HFFc6 (cell line): ENCODE measurements at regions not wholly inside any gene's neighbourhood (a gene's known extent, or its start where the extent isn't known, plus 50 kb on each side); places are given as distances from the start of the nearest gene placed in this dataset.

Source experiments
- DNase-seq: peaks from one replicate; pipeline ENCODE4 v3.0.0-alpha.2; 2018
- H3K27ac Mint-ChIP-seq: 2 replicates; pipeline ENCODE4 v1.8.0; 2020; ENCODE audit warnings: mild to moderate bottlenecking, mixed read lengths
- H3K27me3 Mint-ChIP-seq: 2 replicates; pipeline ENCODE4 v1.8.0; 2021; ENCODE audit warnings: mild to moderate bottlenecking, moderate library complexity, mixed read lengths; ENCODE audit not compliant: insufficient read depth
- H3K36me3 Mint-ChIP-seq: 2 replicates; pipeline ENCODE4 v1.8.0; 2021; ENCODE audit warnings: low read depth, mixed read lengths
- H3K4me1 Mint-ChIP-seq: 2 replicates; pipeline ENCODE4 v1.8.0; 2020; ENCODE audit warnings: low read depth, mixed read lengths
- H3K4me3 Mint-ChIP-seq: 2 replicates; pipeline ENCODE4 v1.8.0; 2020; ENCODE audit warnings: mild to moderate bottlenecking, moderate library complexity, mixed read lengths
- H3K9me3 Mint-ChIP-seq: 2 replicates; pipeline ENCODE4 v1.8.0; 2020; ENCODE audit warnings: mild to moderate bottlenecking, mixed read lengths
- TF ChIP-seq, protein P1 (sequence below): fragments of 200-600 bp; sonication (generic); IDR thresholded peaks from 2 replicates; pipeline ENCODE4 v1.5.0; 2021; ENCODE audit warnings: antibody characterized with exemption, mild to moderate bottlenecking

DNA sequence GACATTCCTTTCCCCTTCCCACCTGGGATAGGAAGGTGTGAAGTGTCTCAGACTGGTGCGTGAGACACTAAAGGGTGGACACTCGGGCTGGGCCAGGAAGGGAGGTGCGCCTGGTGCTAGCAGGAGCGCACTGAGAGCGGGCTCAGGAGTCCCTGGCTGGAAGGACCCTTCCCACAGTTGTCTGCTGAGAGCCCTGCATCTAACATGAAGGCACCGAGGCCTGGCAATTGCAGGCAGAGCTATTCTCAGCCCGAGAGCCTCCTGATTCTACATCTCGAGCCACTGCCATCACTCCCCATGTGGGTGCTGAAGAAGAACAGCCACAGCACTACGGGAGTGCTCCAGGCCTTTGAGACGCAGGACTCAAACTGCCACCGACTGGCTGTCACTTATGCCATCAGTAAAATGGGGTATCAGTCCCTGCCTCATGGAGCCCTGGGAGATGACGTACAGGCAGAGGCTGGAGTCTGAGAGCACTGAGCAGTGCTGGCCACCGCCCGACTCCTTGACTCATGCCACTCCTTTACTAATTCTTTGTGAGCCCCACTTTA, 159.4 kb downstream of the KLF13 start:
- peaks cover 36% of the 10 kb centered on the region for H3K4me1 Mint-ChIP-seq
- H3K27me3 Mint-ChIP-seq = peaks cover 15% of the 10 kb centered on the region
- peaks cover 12% of the 10 kb centered on the region; the same call in 1 of the 2 replicates for H3K36me3 Mint-ChIP-seq
- peaks cover 17% of the 10 kb centered on the region for H3K9me3 Mint-ChIP-seq
- peak; percentile 4 for DNase-seq
- no peak overlapping the region for H3K4me3 Mint-ChIP-seq
- no peak overlapping the region for H3K27ac Mint-ChIP-seq
- TF ChIP-seq, protein P1, sequence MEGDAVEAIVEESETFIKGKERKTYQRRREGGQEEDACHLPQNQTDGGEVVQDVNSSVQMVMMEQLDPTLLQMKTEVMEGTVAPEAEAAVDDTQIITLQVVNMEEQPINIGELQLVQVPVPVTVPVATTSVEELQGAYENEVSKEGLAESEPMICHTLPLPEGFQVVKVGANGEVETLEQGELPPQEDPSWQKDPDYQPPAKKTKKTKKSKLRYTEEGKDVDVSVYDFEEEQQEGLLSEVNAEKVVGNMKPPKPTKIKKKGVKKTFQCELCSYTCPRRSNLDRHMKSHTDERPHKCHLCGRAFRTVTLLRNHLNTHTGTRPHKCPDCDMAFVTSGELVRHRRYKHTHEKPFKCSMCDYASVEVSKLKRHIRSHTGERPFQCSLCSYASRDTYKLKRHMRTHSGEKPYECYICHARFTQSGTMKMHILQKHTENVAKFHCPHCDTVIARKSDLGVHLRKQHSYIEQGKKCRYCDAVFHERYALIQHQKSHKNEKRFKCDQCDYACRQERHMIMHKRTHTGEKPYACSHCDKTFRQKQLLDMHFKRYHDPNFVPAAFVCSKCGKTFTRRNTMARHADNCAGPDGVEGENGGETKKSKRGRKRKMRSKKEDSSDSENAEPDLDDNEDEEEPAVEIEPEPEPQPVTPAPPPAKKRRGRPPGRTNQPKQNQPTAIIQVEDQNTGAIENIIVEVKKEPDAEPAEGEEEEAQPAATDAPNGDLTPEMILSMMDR = no peak

DNA sequence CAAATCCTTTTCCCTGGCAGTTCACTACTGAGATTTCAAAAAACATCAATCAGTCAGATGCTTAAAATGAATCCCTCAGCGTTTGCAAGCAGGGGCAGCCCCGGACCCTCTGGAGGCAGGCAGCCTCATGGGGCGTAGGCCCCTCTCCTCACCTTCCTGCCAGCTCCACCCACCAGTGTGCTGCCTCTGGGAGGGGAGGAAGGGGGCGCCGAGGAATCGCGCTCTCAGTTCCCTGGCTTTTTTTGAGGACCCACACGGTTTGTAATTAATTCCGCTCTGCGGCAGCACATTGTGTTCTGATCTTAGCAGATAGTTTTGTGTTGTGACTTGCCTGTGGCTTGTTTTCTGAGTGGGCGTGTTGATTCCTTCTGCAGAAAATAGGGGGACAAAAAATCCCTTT, 159.9 kb downstream of the KLF13 start:
- TF ChIP-seq, protein P1 = no peak
- Mint-ChIP-seq H3K4me3 (no peak overlapping the region), H3K9me3 (peaks cover 22% of the 10 kb centered on the region), H3K4me1 (peaks cover 36% of the 10 kb centered on the region), H3K36me3 (peaks cover 17% of the 10 kb centered on the region), H3K27ac (no peak overlapping the region), H3K27me3 (peaks cover 12% of the 10 kb centered on the region)
- DNase-seq = no peak

DNA sequence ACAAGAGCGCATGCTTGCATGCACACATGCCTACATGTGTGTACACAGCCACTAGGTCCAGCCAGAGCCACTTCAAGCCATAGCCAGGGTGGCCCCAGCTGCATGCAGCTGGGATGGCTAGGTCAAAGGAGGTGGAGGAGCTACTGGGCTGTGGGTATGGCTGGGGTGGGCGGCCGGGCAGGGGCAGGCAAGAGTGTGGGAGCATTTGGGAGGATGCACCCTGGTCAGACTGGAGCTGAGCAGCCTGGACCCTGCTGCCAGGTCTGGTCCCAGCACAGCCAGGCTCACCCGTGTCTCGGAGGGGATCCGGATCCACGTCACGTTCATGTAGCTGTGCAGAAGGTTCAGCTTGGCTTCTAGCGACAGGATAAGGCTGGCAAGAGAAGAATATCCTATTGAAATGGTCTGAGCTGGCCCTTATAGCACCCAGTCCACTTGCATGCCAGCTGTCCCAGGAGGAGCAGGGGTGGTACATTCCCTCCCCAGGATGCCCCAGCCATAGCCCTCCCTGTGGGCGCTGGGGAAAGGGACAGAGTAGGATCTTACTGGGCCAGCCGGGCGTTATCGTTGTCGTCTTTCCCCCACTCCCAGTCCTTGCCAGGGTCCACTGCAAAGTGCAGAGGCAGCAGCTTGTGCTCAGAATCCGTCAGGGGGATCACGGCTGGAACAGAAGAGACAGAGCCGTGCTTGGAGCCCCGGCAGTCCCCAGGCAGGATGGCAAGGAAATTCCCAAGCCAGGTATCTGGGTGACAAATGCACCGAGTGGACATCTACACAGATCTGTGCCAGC, 160.5 kb downstream of the KLF13 start:
- TF ChIP-seq, protein P1 = no peak
- DNase-seq = no peak
- Mint-ChIP-seq H3K4me1 (peaks cover 36% of the 10 kb centered on the region), H3K27ac (no peak overlapping the region), H3K36me3 (peaks cover 21% of the 10 kb centered on the region), H3K9me3 (peaks cover 28% of the 10 kb centered on the region), H3K27me3 (peaks cover 12% of the 10 kb centered on the region), H3K4me3 (no peak overlapping the region)

DNA sequence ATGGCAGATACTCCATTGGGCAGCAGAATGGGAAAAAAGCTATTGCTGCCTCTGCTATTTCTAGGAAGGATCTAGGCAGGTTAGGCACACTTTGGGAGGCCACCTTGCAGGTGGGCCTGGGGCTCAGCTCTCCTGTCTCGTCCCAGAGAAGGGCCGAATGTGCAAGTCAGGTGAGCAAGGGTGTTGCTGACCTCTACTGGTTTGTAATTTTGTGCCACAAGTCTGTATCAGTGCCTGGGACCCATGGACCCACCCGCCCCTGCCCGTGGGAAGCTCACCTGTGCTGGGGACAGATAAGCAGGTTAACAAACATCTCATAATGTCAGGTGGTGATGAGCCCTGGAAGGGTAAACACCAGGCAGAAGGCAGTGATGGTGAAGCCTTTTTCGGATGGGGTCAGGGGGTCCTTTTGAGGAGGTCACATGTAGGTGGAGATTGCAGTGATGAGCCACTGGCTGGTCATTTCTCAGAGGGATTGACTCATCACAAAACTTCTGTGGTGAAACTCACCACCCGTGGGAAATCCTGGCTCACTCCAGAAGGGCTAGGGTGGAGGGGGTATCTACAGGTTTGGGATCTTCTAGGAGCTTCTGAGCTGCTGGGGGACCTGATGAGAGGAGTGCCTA, 161.3 kb downstream of the KLF13 start:
- no peak overlapping the region for H3K4me3 Mint-ChIP-seq
- H3K9me3 Mint-ChIP-seq = peaks cover 31% of the 10 kb centered on the region
- peaks cover 21% of the 10 kb centered on the region for H3K36me3 Mint-ChIP-seq
- peak overlapping the region; percentile 60; the same call in 1 of the 2 replicates for H3K27ac Mint-ChIP-seq
- TF ChIP-seq, protein P1 = no peak
- peaks cover 36% of the 10 kb centered on the region for H3K4me1 Mint-ChIP-seq
- H3K27me3 Mint-ChIP-seq = peaks cover 9% of the 10 kb centered on the region
- peak; percentile 11 for DNase-seq

DNA sequence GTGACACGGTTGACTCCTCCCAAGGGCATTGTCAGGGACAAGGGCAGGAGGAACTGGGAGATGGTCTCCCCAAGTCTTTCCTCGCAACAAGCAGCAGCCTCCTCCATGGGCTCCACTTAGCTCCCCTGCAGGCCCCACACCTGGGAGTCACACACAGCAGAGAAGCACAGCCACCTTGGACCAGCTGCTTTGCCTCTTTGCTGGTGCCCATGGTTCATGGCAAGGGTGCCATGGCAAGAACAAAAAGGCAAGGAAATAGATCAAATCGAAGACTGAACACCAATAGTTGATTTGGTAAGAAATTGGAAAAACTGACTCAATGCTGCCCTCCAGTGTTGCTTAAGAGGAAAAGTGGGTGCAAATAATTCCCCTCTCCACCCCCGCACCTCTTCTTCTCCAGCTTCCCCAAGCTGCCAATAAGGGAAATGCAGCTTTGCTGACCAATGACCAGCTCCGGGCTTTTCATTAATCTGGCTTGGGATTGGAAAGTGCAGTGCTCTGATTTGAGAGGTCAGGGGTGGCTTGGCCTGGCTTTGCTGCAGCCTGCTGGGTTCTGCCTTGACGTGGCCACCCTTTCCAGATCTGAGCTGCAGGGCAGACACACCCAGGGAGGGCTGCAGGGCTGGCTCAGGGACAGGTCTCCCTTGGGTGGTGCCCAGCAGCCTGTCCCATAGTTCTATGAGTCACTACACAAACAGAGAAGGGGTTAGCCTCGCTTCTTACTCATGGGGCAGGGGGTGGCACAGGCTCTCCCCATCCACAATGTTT, 162.0 kb downstream of the KLF13 start:
- Mint-ChIP-seq H3K4me3 (peak overlapping the region; percentile 52; the same call in 1 of the 2 replicates), H3K4me1 (peaks cover 36% of the 10 kb centered on the region), H3K27ac (peak overlapping the region; percentile 60), H3K27me3 (peaks cover 8% of the 10 kb centered on the region; the same call in 1 of the 2 replicates), H3K36me3 (peaks cover 21% of the 10 kb centered on the region), H3K9me3 (peaks cover 34% of the 10 kb centered on the region)
- TF ChIP-seq, protein P1 = peak; percentile 95
- DNase-seq = peak; percentile 85
